ENCODE measurements at regions not wholly inside any gene's neighbourhood (a gene's known extent, or its start where the extent isn't known, plus 50 kb on each side); places are given as distances from the start of the nearest gene placed in this dataset.
"Not testable (repeated sequence)": the region's sequence is repeated elsewhere in the genome, so short reads cannot be mapped to it uniquely, and the experiment has no call there.

GRCh38 chr14:59130462-59130861, 58.0 kb upstream of the DAAM1 start:
- DNase-seq, result no peak

GRCh38 chr14:59131938-59132795, 56.3 kb upstream of the DAAM1 start:
- no peak for DNase-seq

GRCh38 chr14:59132796-59133494, 55.5 kb upstream of the DAAM1 start:
- DNase-seq, result no peak

GRCh38 chr14:59133709-59134108, 54.8 kb upstream of the DAAM1 start:
- DNase-seq, result no peak

- DNase-seq, result no peak
Observed at GRCh38 chr14:59134307-59134706, 54.2 kb upstream of the DAAM1 start.

GRCh38 chr14:59137256-59137655, 51.2 kb upstream of the DAAM1 start:
- DNase-seq, result no peak

GRCh38 chr14:59138576-59138975, 49.9 kb upstream of the DAAM1 start:
- DNase-seq, result not testable (repeated sequence)

All from NCI-H2081 treated with DMSO at 0.1 percent for 48 hours (cell line).